GM12878 (cell line): ENCODE measurements at regions not wholly inside any gene's neighbourhood (a gene's known extent, or its start where the extent isn't known, plus 50 kb on each side); places are given as distances from the start of the nearest gene placed in this dataset.

Experiments
- ATAC-seq: fragments of 200-7000 bp; cut with Tn5 transposase; 3 replicates; pipeline ENCODE4 v1.9.1; 2020; ENCODE audit warnings: mild to moderate bottlenecking, moderate library complexity
- BruUV-seq: library from RNA; stranded (reverse); fragments of 400-500 nt; replicated peaks from 2 replicates; lab custom pipeline; 2021; lab: Mats Ljungman, UMichigan
- CTCF ChIA-PET: fragments of 300-600 bp; sonication (Branson Sonifier 250); formaldehyde crosslinking; extraction: SDS; loops from one replicate; lab custom pipeline; 2021; ENCODE audit warnings: inconsistent platforms; lab: Yijun Ruan, JAX
- POLR2A ChIA-PET: fragments of 350-600 bp; formaldehyde crosslinking; extraction: SDS; loops from one replicate; lab custom pipeline; 2021; ENCODE audit warnings: inconsistent platforms; lab: Charles Lee
- RAD21 ChIA-PET: fragments of 300-600 bp; sonication (Branson Sonifier 250); formaldehyde crosslinking; loops from one replicate; lab custom pipeline; 2023; ENCODE audit warnings: antibody characterized with exemption; ENCODE audit not compliant: unreplicated experiment; lab: Charles Lee
- SMC1A ChIA-PET: fragments of 300-600 bp; sonication (Branson Sonifier 250); formaldehyde crosslinking; loops from one replicate; lab custom pipeline; 2023; ENCODE audit not compliant: unreplicated experiment, uncharacterized antibody; lab: Charles Lee
- DNase-seq: peaks from one replicate; pipeline ENCODE4 v3.0.0-alpha.2; 2011; ENCODE audit warnings: low read depth, low spot score
- FAIRE-seq: peaks from 3 replicates; lab custom pipeline; 2011; peaks lifted over from hg19 to GRCh38; lab: Jason Lieb, UNC
- H2AFZ ChIP-seq: 2 replicates; pipeline ENCODE4 v1.6.0; 2011; ENCODE audit warnings: low read depth, low read length, control low read depth; ENCODE audit not compliant: control insufficient read depth
- H3K27ac ChIP-seq: 2 replicates; pipeline ENCODE4 v1.5.1; 2011; ENCODE audit warnings: control low read depth; ENCODE audit not compliant: control insufficient read depth, insufficient read depth
- H3K27me3 ChIP-seq, 2 experiments: replicated peaks in 1 of 2; 2 replicates each; pipeline versions ENCODE4 v1.6.0 to v1.6.1; 2011; ENCODE audit warnings: low read length in 1 of 2; ENCODE audit not compliant: control insufficient read depth in 2 of 2, insufficient read depth in 2 of 2
- H3K36me3 ChIP-seq, 2 experiments: 2 replicates each; pipeline ENCODE4 v1.5.1; 2011; ENCODE audit warnings: low read length in 1 of 2; ENCODE audit not compliant: control insufficient read depth in 2 of 2, insufficient read depth in 2 of 2
- H3K4me1 ChIP-seq: 2 replicates; pipeline ENCODE4 v1.6.1; 2011; ENCODE audit warnings: mild to moderate bottlenecking, low read length, moderate library complexity, mixed read lengths; ENCODE audit not compliant: control insufficient read depth, insufficient read depth
- H3K4me2 ChIP-seq: 2 replicates; pipeline ENCODE4 v1.6.0; 2011; ENCODE audit warnings: control low read depth; ENCODE audit not compliant: control insufficient read depth, insufficient read depth
- H3K4me3 ChIP-seq: fragments of 200-600 bp; sonication (generic); 2 replicates; pipeline ENCODE4 v1.5.1; 2016
- H3K79me2 ChIP-seq: 2 replicates; pipeline ENCODE4 v1.6.0; 2011; ENCODE audit warnings: low read length; ENCODE audit not compliant: control insufficient read depth, insufficient read depth
- H3K9ac ChIP-seq: 2 replicates; pipeline ENCODE4 v1.8.0; 2011; ENCODE audit warnings: low read length, control low read depth, mixed read lengths; ENCODE audit not compliant: control insufficient read depth, insufficient read depth
- H3K9me3 ChIP-seq: replicated peaks from 3 replicates; pipeline ENCODE4 v1.5.1; 2011; ENCODE audit warnings: mild to moderate bottlenecking, low read length; ENCODE audit not compliant: control insufficient read depth, insufficient read depth
- H4K20me1 ChIP-seq: 2 replicates; pipeline ENCODE4 v1.6.0; 2011; ENCODE audit not compliant: control insufficient read depth, insufficient read depth
- DPF2 ChIP-seq: fragments of 450-650 bp; IDR thresholded peaks from 2 replicates; pipeline ENCODE4 v1.6.1; 2017; ENCODE audit warnings: mild to moderate bottlenecking
- E2F8 ChIP-seq: fragments of 450-650 bp; IDR thresholded peaks from 2 replicates; pipeline ENCODE4 v1.6.1; 2018; ENCODE audit warnings: mild to moderate bottlenecking, low read depth, moderate library complexity; ENCODE audit not compliant: partially characterized antibody
- GABPA ChIP-seq: IDR thresholded peaks from 2 replicates; pipeline ENCODE4 v1.6.1; 2014; ENCODE audit warnings: antibody characterized with exemption, low read depth, mild to moderate bottlenecking, inconsistent platforms
- KLF5 ChIP-seq: fragments of 450-650 bp; IDR thresholded peaks from 2 replicates; pipeline ENCODE4 v1.6.1; 2014; ENCODE audit warnings: mild to moderate bottlenecking; ENCODE audit not compliant: partially characterized antibody
- MTA2 ChIP-seq: fragments of 450-650 bp; IDR thresholded peaks from 2 replicates; pipeline ENCODE4 v1.6.1; 2016; ENCODE audit warnings: low read depth, mild to moderate bottlenecking, moderate library complexity
- MXI1 ChIP-seq: fragments of 150-350 bp; IDR thresholded peaks from 2 replicates; pipeline ENCODE4 v1.6.1; 2011; ENCODE audit warnings: low read depth, mild to moderate bottlenecking, inconsistent platforms, low read length, improper control_type of control experiment
- NFXL1 ChIP-seq: fragments of 450-650 bp; IDR thresholded peaks from 2 replicates; pipeline ENCODE4 v1.6.1; 2017; ENCODE audit warnings: antibody characterized with exemption, mild to moderate bottlenecking, borderline replicate concordance
- POLR2AphosphoS5 ChIP-seq: IDR thresholded peaks from 2 replicates; pipeline ENCODE4 v1.6.1; 2011; ENCODE audit warnings: mild to moderate bottlenecking, low read length, inconsistent platforms
- RAD21 ChIP-seq: IDR thresholded peaks from 2 replicates; pipeline ENCODE4 v1.6.1; 2011; ENCODE audit warnings: mild to moderate bottlenecking, low read depth, low read length, moderate library complexity; ENCODE audit not compliant: insufficient read depth
- SIX5 ChIP-seq: IDR thresholded peaks from 2 replicates; pipeline ENCODE4 v1.6.1; 2011; ENCODE audit warnings: mild to moderate bottlenecking, low read depth, low read length, moderate library complexity; ENCODE audit not compliant: severe bottlenecking
- TBL1XR1 ChIP-seq: IDR thresholded peaks from 2 replicates; pipeline ENCODE4 v1.6.1; 2012; ENCODE audit warnings: low read depth, low read length, improper control_type of control experiment
- ZBTB4 ChIP-seq: fragments of 450-650 bp; formaldehyde crosslinking; IDR thresholded peaks from 2 replicates; pipeline ENCODE4 v1.4.0; 2022; ENCODE audit warnings: mild to moderate bottlenecking, moderate library complexity
- ZNF592 ChIP-seq: fragments of 450-650 bp; IDR thresholded peaks from 2 replicates; pipeline ENCODE4 v1.6.1; 2017; ENCODE audit warnings: mild to moderate bottlenecking, moderate library complexity
- WGBS: methylation state at CpG from one replicate; pipeline ENCODE4 v1.1.6; 2016; ENCODE audit warnings: low lambda C conversion rate; ENCODE audit not compliant: insufficient replicate concordance, insufficient coverage; ENCODE audit errors: missing lambda C conversion rate; 5-methylcytosine and 5-hydroxymethylcytosine counted together
- in situ Hi-C: fragments of 300-500 bp; cut with MboI; formaldehyde crosslinking; loops from 9 replicates; pipeline ENCODE4 v1.14.3; 2018; ENCODE audit warnings: mixed read lengths
- intact Hi-C: fragments of 100-400 bp; cut with micrococcal nuclease; formaldehyde crosslinking; loops from one replicate; pipeline ENCODE4 v1.14.2; 2022; ENCODE audit not compliant: unreplicated experiment

- H3K9me3 ChIP-seq, result no peaks in the 10 kb centered on the region
- ChIA-PET SMC1A (interaction anchor here (1.4 kb wide), 1 partner anchor 75 kb away, joined by 3 read pairs; no protein-coding TSS in a partner anchor), POLR2A (interaction anchor here (0.6 to 0.7 kb wide), 2 partner anchors 220 to 583 kb away, joined by 7 read pairs; no protein-coding TSS in a partner anchor), CTCF (interaction anchor here (0.5 to 2.1 kb wide), 2 partner anchors 21 to 451 kb away, joined by 3 to 10 read pairs; no protein-coding TSS in a partner anchor), RAD21 (no interaction called here)
- no peak overlapping the region for H3K9ac ChIP-seq
- no peak for ATAC-seq
- H3K4me3 ChIP-seq, result no peak overlapping the region
- no peaks in the 10 kb centered on the region for H3K36me3 ChIP-seq
- no peak overlapping the region for H2AFZ ChIP-seq
- no peaks in the 10 kb centered on the region for H3K4me1 ChIP-seq
- in situ Hi-C loops (no loop called here), intact Hi-C loops (no loop called here)
- no peak for FAIRE-seq
- H3K27ac ChIP-seq, result no peak overlapping the region
- no TSS peak for BruUV-seq
- no peak overlapping the region for H3K4me2 ChIP-seq
- no peak for TF ChIP-seq NFXL1
- TF ChIP-seq KLF5, result no peak
- TF ChIP-seq RAD21, result no peak
- no peak for TF ChIP-seq E2F8
- TF ChIP-seq ZNF592, result no peak
- TF ChIP-seq GABPA, result no peak
- TF ChIP-seq ZBTB4 (CRISPR knock-in tag), result no peak
- TF ChIP-seq MXI1, result no peak
- TF ChIP-seq DPF2, result no peak
- TF ChIP-seq POLR2AphosphoS5, result no peak
- no peak for TF ChIP-seq MTA2
- TF ChIP-seq SIX5, result no peak
- TF ChIP-seq TBL1XR1, result no peak
- WGBS, result 0% methylated on average over 2 of the region's 2 CpGs
- no peaks in the 10 kb centered on the region for H3K27me3 ChIP-seq
- no peak for DNase-seq
- no peaks in the 10 kb centered on the region for H4K20me1 ChIP-seq
- no peaks in the 10 kb centered on the region for H3K79me2 ChIP-seq
These were observed 76.5 kb downstream of the DDIT4L start for GRCh38 chr4:100113732-100114131.
